DMS 273 (cell line): ENCODE measurements at regions not wholly inside any gene's neighbourhood (a gene's known extent, or its start where the extent isn't known, plus 50 kb on each side); places are given as distances from the start of the nearest gene placed in this dataset.

Experiments
- DNase-seq: peaks from one replicate; lab custom pipeline; 2025; ENCODE audit not compliant: unreplicated experiment; lab: John Stamatoyannopoulos, UW

- DNase-seq = no peak
Measured at GRCh38 chr3:182704926-182705325, 88.4 kb upstream of the ATP11B start.

- no peak for DNase-seq
Measured at GRCh38 chr3:182708810-182709209, 84.5 kb upstream of the ATP11B start.

GRCh38 chr3:182709306-182709705, 84.0 kb upstream of the ATP11B start:
- DNase-seq = no peak

GRCh38 chr3:182710557-182711157, 82.6 kb upstream of the ATP11B start:
- DNase-seq = peak; percentile 66

- no peak for DNase-seq
Measured at GRCh38 chr3:182711261-182711683, 82.0 kb upstream of the ATP11B start.

GRCh38 chr3:182711853-182712252, 81.5 kb upstream of the ATP11B start:
- DNase-seq = no peak

GRCh38 chr3:182713111-182713510, 80.2 kb upstream of the ATP11B start:
- DNase-seq = no peak

- peak; percentile 87 for DNase-seq
Measured at GRCh38 chr3:182713743-182714517, 79.4 kb upstream of the ATP11B start.

GRCh38 chr3:182715006-182715405, 78.3 kb upstream of the ATP11B start:
- no peak for DNase-seq

GRCh38 chr3:182716114-182716688, 77.1 kb upstream of the ATP11B start:
- DNase-seq = no peak

GRCh38 chr3:182717216-182717615, 76.1 kb upstream of the ATP11B start:
- DNase-seq = no peak

- no peak for DNase-seq
Measured at GRCh38 chr3:182722907-182723306, 70.4 kb upstream of the ATP11B start.

GRCh38 chr3:182723596-182723995, 69.7 kb upstream of the ATP11B start:
- no peak for DNase-seq

GRCh38 chr3:182725372-182726251, 67.7 kb upstream of the ATP11B start:
- peak; percentile 16 for DNase-seq

GRCh38 chr3:182726258-182727142, 66.8 kb upstream of the ATP11B start:
- no peak for DNase-seq

- no peak for DNase-seq
Measured at GRCh38 chr3:182728238-182728637, 65.1 kb upstream of the ATP11B start.

- DNase-seq = no peak
Measured at GRCh38 chr3:182729903-182730674, 63.2 kb upstream of the ATP11B start.

GRCh38 chr3:182730675-182731042, 62.6 kb upstream of the ATP11B start:
- DNase-seq = no peak

GRCh38 chr3:182731764-182732163, 61.5 kb upstream of the ATP11B start:
- no peak for DNase-seq
